ENCODE measurements at regions not wholly inside any gene's neighbourhood (a gene's known extent, or its start where the extent isn't known, plus 50 kb on each side); places are given as distances from the start of the nearest gene placed in this dataset.

DNA sequence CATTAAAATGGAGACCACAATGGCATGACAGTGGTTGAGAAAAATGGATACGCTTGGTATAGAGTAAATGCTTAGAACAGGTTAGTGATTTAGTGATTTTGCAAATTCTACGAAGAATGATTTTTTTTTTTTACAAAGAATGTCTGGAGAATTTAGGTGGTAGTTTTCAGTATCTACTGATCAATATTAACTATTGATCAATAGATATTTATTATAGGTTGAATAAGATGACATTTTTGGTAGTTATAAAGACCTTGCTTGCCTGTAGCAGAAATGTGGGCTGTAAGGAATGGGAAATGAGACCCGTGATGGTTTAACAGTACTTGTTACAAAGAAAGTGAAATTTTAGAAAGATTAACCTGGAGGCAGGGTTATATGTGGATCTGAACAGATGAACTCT lies 137.5 kb downstream of the NR2F2 start:
- no peaks in the 10 kb centered on the region for H3K9me1 ChIP-seq (replicated peaks; ENCODE audit: control insufficient read depth, extremely low read depth, insufficient read depth, low read length)
- ChIA-PET CTCF (no interaction called here), POLR2A (no interaction called here)
- TF ChIP-seq MYC (IDR thresholded peaks at IDR 0.05; ENCODE audit: low read depth, low read length) = no peak
- no peak for TF ChIP-seq POLR2A (IDR thresholded peaks at IDR 0.05; ENCODE audit: low read depth, low read length)
- TF ChIP-seq, protein P1, sequence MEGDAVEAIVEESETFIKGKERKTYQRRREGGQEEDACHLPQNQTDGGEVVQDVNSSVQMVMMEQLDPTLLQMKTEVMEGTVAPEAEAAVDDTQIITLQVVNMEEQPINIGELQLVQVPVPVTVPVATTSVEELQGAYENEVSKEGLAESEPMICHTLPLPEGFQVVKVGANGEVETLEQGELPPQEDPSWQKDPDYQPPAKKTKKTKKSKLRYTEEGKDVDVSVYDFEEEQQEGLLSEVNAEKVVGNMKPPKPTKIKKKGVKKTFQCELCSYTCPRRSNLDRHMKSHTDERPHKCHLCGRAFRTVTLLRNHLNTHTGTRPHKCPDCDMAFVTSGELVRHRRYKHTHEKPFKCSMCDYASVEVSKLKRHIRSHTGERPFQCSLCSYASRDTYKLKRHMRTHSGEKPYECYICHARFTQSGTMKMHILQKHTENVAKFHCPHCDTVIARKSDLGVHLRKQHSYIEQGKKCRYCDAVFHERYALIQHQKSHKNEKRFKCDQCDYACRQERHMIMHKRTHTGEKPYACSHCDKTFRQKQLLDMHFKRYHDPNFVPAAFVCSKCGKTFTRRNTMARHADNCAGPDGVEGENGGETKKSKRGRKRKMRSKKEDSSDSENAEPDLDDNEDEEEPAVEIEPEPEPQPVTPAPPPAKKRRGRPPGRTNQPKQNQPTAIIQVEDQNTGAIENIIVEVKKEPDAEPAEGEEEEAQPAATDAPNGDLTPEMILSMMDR (IDR thresholded peaks at IDR 0.05; ENCODE audit: extremely low read depth in 1 of 2, insufficient read depth in 1 of 2, low read depth in 1 of 2, low read length in 2 of 2) = no peak
- TF ChIP-seq, protein P2, sequence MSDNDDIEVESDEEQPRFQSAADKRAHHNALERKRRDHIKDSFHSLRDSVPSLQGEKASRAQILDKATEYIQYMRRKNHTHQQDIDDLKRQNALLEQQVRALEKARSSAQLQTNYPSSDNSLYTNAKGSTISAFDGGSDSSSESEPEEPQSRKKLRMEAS (IDR thresholded peaks at IDR 0.05; ENCODE audit: insufficient read depth, insufficient read length) = no peak
- TF ChIP-seq EZH2 (IDR thresholded peaks at IDR 0.05; ENCODE audit: borderline replicate concordance, low read depth, low read length, severe bottlenecking) = no peak
- no peak for TF ChIP-seq POLR2AphosphoS5 (IDR thresholded peaks at IDR 0.05; ENCODE audit: insufficient read depth, low read depth, low read length)
- TF ChIP-seq JUN (IDR thresholded peaks at IDR 0.05; ENCODE audit: borderline replicate concordance, insufficient read depth, insufficient read length, low read depth) = no peak
- no peak for TF ChIP-seq FOS (IDR thresholded peaks at IDR 0.05; ENCODE audit: borderline replicate concordance, insufficient read depth, low read length)
- no peak for TF ChIP-seq GATA2 (IDR thresholded peaks at IDR 0.05; ENCODE audit: insufficient read depth, insufficient read length, low read depth, low read length)
- no peaks in the 10 kb centered on the region for H3K79me2 ChIP-seq (ENCODE audit: control insufficient read depth, insufficient read depth, low read length)
- H3K27ac ChIP-seq (ENCODE audit: insufficient read depth, low read depth, low read length) = no peak overlapping the region
- no peaks in the 10 kb centered on the region for H3K9me3 ChIP-seq (replicated peaks; ENCODE audit: control insufficient read depth, insufficient read depth, low read length)
- H3K27me3 ChIP-seq (ENCODE audit: control insufficient read depth in 2 of 2, insufficient read depth in 2 of 2, low read length in 2 of 2) = no peaks in the 10 kb centered on the region
- intact Hi-C loops (cut with micrococcal nuclease) (no loop called here), dilution Hi-C loops (cut with MboI; ENCODE audit: extremely low pct_ligation_motif_present, low sequenced_read_pairs) (no loop called here)
- H3K4me2 ChIP-seq (ENCODE audit: insufficient read depth, low read length) = no peak overlapping the region
- no peaks in the 10 kb centered on the region for H4K20me1 ChIP-seq (replicated peaks; ENCODE audit: control insufficient read depth, extremely low read depth, insufficient read depth, low read length)
- FAIRE-seq (no peak), DNase-seq (ENCODE audit: low read depth, low spot score) (no peak)
- H2AFZ ChIP-seq (ENCODE audit: low read depth, low read length) = no peak overlapping the region
- H3K4me1 ChIP-seq (ENCODE audit: control insufficient read depth, extremely low read depth, insufficient read depth, low read length) = no peaks in the 10 kb centered on the region
- BruUV-seq (replicated peaks) = no TSS peak
- H3K4me3 ChIP-seq (replicated peaks in 1 of 3; ENCODE audit: insufficient read depth in 1 of 3, low read depth in 1 of 3, low read length in 3 of 3) = no peak overlapping the region
- no peak overlapping the region for H3K9ac ChIP-seq (replicated peaks; ENCODE audit: extremely low read depth, insufficient read depth, low read length)
- no peaks in the 10 kb centered on the region for H3K36me3 ChIP-seq (ENCODE audit: control insufficient read depth in 2 of 2, extremely low read depth in 1 of 2, insufficient read depth in 2 of 2, low read length in 2 of 2)

Data from endothelial cell of umbilical vein (primary cell).